Osteoblast (primary cell): ENCODE measurements at regions not wholly inside any gene's neighbourhood (a gene's known extent, or its start where the extent isn't known, plus 50 kb on each side); places are given as distances from the start of the nearest gene placed in this dataset.

Experiments
- DNase-seq: peaks from one replicate; pipeline ENCODE4 v3.0.0; 2011; ENCODE audit warnings: low spot score, mixed read lengths; ENCODE audit not compliant: insufficient read length; ENCODE audit errors: missing footprints
- H2AFZ ChIP-seq: 2 replicates; pipeline ENCODE4 v1.6.0; 2011; ENCODE audit warnings: mild to moderate bottlenecking, low read length
- H3K27ac ChIP-seq: 2 replicates; pipeline ENCODE4 v1.5.1; 2011; ENCODE audit warnings: mild to moderate bottlenecking, low read depth, low read length, moderate library complexity
- H3K27me3 ChIP-seq: 2 replicates; pipeline ENCODE4 v1.6.0; 2012; ENCODE audit warnings: mild to moderate bottlenecking, control low read depth, inconsistent platforms, low read length, moderate library complexity; ENCODE audit not compliant: insufficient read depth
- H3K36me3 ChIP-seq: 2 replicates; pipeline ENCODE4 v1.5.1; 2011; ENCODE audit warnings: mild to moderate bottlenecking, low read length, control low read depth, moderate library complexity; ENCODE audit not compliant: insufficient read depth
- H3K4me1 ChIP-seq: 2 replicates; pipeline ENCODE4 v1.5.1; 2011; ENCODE audit warnings: mild to moderate bottlenecking, low read length, control low read depth, moderate library complexity; ENCODE audit not compliant: insufficient read depth
- H3K4me2 ChIP-seq: 2 replicates; pipeline ENCODE4 v1.6.0; 2011; ENCODE audit warnings: mild to moderate bottlenecking, low read length; ENCODE audit not compliant: insufficient read depth
- H3K4me3 ChIP-seq: fragments of 200-600 bp; sonication (generic); 3 replicates; pipeline ENCODE4 v1.5.1; 2012; ENCODE audit warnings: mild to moderate bottlenecking, low read length, inconsistent platforms; ENCODE audit not compliant: insufficient read depth
- H3K79me2 ChIP-seq: 2 replicates; pipeline ENCODE4 v1.6.0; 2012; ENCODE audit warnings: mild to moderate bottlenecking, low read length, control low read depth, inconsistent platforms; ENCODE audit not compliant: insufficient read depth
- H3K9me3 ChIP-seq: 2 replicates; pipeline ENCODE4 v1.5.1; 2011; ENCODE audit warnings: low read depth, low read length, control low read depth
- H4K20me1 ChIP-seq: 2 replicates; pipeline ENCODE4 v1.6.0; 2012; ENCODE audit warnings: mild to moderate bottlenecking, low read length, control low read depth; ENCODE audit not compliant: insufficient read depth
- CTCF ChIP-seq: IDR thresholded peaks from 2 replicates; pipeline ENCODE4 v1.5.1; 2011; ENCODE audit warnings: mild to moderate bottlenecking, low read depth, low read length, moderate library complexity; ENCODE audit errors: extremely low read depth

- no peaks in the 10 kb centered on the region for H3K79me2 ChIP-seq
- H4K20me1 ChIP-seq, result no peaks in the 10 kb centered on the region
- no peak overlapping the region for H3K4me3 ChIP-seq
- H3K4me1 ChIP-seq, result no peaks in the 10 kb centered on the region
- TF ChIP-seq CTCF, result no peak
- DNase-seq, result no peak
- H3K36me3 ChIP-seq, result no peaks in the 10 kb centered on the region
- H3K27me3 ChIP-seq, result no peaks in the 10 kb centered on the region
- H2AFZ ChIP-seq, result no peak overlapping the region
- no peaks in the 10 kb centered on the region for H3K9me3 ChIP-seq
- no peak overlapping the region for H3K4me2 ChIP-seq
- no peak overlapping the region for H3K27ac ChIP-seq
These were observed 287.3 kb upstream of the ADAMTS9 start for GRCh38 chr3:64975147-64975546.

DNA sequence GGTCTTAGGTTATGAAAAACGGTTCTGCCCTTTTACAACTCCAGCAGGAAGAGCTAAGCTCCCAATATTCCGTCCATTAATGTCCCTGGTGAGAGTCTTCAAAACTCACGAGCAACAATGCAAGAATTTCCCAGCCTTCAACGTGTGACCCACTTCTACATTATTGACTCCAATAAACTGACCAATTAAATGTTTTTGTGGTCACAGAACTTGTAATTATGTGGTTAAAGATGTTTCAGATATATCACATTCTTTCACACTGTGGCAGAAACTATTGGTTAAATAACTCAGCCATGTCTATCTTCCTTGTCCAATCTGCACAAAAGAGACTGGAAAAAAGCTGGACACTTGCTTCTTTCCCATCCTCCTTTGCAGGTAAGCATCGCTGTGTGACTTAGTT is 286.6 kb upstream of the ADAMTS9 start:
- H4K20me1 ChIP-seq, result no peaks in the 10 kb centered on the region

GRCh38 chr3:64972793-64973192 is 285.0 kb upstream of the ADAMTS9 start:
- H2AFZ ChIP-seq, result no peak overlapping the region
- H3K27me3 ChIP-seq, result no peaks in the 10 kb centered on the region
- no peak for TF ChIP-seq CTCF
- H4K20me1 ChIP-seq, result no peaks in the 10 kb centered on the region
- H3K36me3 ChIP-seq, result no peaks in the 10 kb centered on the region
- no peaks in the 10 kb centered on the region for H3K4me1 ChIP-seq
- H3K79me2 ChIP-seq, result no peaks in the 10 kb centered on the region
- DNase-seq, result no peak
- H3K27ac ChIP-seq, result no peak overlapping the region
- H3K4me3 ChIP-seq, result no peak overlapping the region
- H3K4me2 ChIP-seq, result no peak overlapping the region
- no peaks in the 10 kb centered on the region for H3K9me3 ChIP-seq

More for the DNA sequence above, 286.6 kb upstream of the ADAMTS9 start:
- H3K27ac ChIP-seq, result no peak overlapping the region
- H3K36me3 ChIP-seq, result no peaks in the 10 kb centered on the region
- no peak overlapping the region for H3K4me3 ChIP-seq
- DNase-seq, result no peak
- H3K4me2 ChIP-seq, result no peak overlapping the region
- TF ChIP-seq CTCF, result no peak
- H3K79me2 ChIP-seq, result no peaks in the 10 kb centered on the region
- no peak overlapping the region for H2AFZ ChIP-seq
- no peaks in the 10 kb centered on the region for H3K9me3 ChIP-seq
- no peaks in the 10 kb centered on the region for H3K27me3 ChIP-seq
- H3K4me1 ChIP-seq, result no peaks in the 10 kb centered on the region

DNA sequence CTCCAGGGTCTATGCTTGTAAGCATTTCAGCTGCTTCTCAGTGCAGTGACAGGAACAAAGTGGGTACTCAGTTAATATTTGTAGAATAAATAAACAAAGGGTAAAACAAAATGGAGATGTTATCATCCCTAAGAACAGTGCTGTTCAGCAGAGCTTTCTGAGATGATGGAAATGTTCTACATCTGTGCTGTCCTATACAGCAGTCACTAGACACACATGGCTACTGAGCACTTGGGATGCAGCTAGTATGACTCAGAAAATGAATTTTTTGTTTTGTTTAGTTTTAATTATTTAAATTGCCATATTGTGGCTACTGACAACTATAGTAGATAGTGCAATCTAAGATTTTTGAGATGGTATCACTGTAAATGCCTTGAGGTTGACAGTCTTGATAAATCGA is 283.8 kb upstream of the ADAMTS9 start:
- no peak overlapping the region for H3K4me3 ChIP-seq
- H3K27me3 ChIP-seq, result no peaks in the 10 kb centered on the region
- no peaks in the 10 kb centered on the region for H3K9me3 ChIP-seq
- H3K36me3 ChIP-seq, result no peaks in the 10 kb centered on the region
- no peak for TF ChIP-seq CTCF
- H3K4me1 ChIP-seq, result no peaks in the 10 kb centered on the region
- H3K27ac ChIP-seq, result no peak overlapping the region
- H3K79me2 ChIP-seq, result no peaks in the 10 kb centered on the region
- no peaks in the 10 kb centered on the region for H4K20me1 ChIP-seq
- DNase-seq, result no peak
- no peak overlapping the region for H3K4me2 ChIP-seq
- no peak overlapping the region for H2AFZ ChIP-seq
